ENCODE measurements at regions not wholly inside any gene's neighbourhood (a gene's known extent, or its start where the extent isn't known, plus 50 kb on each side); places are given as distances from the start of the nearest gene placed in this dataset.

DNA sequence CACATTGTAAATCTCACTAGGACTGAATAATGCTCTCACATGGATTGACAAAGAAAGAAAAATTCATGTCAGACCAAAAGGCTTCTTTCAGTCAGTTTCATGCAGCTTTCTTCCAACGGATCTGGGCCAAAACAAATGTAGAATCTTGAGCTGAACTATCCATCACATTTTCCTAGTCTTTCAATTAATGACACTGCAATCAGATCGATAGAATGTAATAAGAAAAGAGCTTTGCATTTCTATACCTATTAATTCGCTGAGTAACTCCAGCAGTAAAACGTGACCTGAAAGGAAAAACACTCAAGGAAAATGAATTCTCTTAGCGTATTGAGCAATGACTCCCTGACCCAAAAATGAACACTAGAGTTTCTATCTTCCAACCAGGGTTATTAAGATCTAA, 194.8 kb upstream of the BLID start:
- TF ChIP-seq, protein P1, sequence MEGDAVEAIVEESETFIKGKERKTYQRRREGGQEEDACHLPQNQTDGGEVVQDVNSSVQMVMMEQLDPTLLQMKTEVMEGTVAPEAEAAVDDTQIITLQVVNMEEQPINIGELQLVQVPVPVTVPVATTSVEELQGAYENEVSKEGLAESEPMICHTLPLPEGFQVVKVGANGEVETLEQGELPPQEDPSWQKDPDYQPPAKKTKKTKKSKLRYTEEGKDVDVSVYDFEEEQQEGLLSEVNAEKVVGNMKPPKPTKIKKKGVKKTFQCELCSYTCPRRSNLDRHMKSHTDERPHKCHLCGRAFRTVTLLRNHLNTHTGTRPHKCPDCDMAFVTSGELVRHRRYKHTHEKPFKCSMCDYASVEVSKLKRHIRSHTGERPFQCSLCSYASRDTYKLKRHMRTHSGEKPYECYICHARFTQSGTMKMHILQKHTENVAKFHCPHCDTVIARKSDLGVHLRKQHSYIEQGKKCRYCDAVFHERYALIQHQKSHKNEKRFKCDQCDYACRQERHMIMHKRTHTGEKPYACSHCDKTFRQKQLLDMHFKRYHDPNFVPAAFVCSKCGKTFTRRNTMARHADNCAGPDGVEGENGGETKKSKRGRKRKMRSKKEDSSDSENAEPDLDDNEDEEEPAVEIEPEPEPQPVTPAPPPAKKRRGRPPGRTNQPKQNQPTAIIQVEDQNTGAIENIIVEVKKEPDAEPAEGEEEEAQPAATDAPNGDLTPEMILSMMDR (IDR thresholded peaks at IDR 0.05) = no peak
- Mint-ChIP-seq H3K4me1 (ENCODE audit: low read depth) (no peaks in the 10 kb centered on the region), H3K27ac (ENCODE audit: unreplicated experiment) (no peak overlapping the region), H3K36me3 (ENCODE audit: low read depth) (no peaks in the 10 kb centered on the region), H3K4me3 (ENCODE audit: unreplicated experiment) (no peak overlapping the region), H3K27me3 (ENCODE audit: low read depth) (peaks cover 35% of the 10 kb centered on the region), H3K9me3 (ENCODE audit: low read depth) (no peaks in the 10 kb centered on the region)
- DNase-seq (ENCODE audit: low spot score) = no peak

GRCh38 chr11:122309262-122309925, 193.4 kb upstream of the BLID start:
- H3K9me3 Mint-ChIP-seq (ENCODE audit: low read depth) = no peaks in the 10 kb centered on the region
- TF ChIP-seq, protein P1 (IDR thresholded peaks at IDR 0.05) = no peak
- peaks cover 31% of the 10 kb centered on the region for H3K27me3 Mint-ChIP-seq (ENCODE audit: low read depth)
- DNase-seq (ENCODE audit: low spot score) = no peak
- no peaks in the 10 kb centered on the region for H3K36me3 Mint-ChIP-seq (ENCODE audit: low read depth)
- H3K27ac Mint-ChIP-seq (ENCODE audit: unreplicated experiment) = no peak overlapping the region
- H3K4me3 Mint-ChIP-seq (ENCODE audit: unreplicated experiment) = no peak overlapping the region
- no peaks in the 10 kb centered on the region for H3K4me1 Mint-ChIP-seq (ENCODE audit: low read depth)

DNA sequence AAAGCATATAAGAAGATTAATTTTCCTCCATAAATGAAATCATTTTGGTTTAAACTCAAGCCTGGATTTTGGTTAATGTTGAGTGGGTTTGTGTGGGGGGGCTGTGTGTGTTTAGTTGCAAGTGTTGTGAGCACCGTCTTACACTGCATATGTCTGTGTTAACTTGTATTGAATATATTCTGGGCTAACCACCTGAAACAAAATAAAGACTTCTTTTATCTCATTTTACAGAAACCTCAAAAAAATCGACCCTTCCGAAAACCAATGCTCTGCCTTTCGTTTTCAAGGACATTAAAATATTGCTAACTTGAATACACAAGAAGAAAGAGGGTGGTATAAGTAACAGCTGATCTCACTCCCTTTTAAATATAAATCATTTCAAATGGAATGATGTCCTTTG, 192.2 kb upstream of the BLID start:
- peaks cover 27% of the 10 kb centered on the region for H3K27me3 Mint-ChIP-seq (ENCODE audit: low read depth)

DNA sequence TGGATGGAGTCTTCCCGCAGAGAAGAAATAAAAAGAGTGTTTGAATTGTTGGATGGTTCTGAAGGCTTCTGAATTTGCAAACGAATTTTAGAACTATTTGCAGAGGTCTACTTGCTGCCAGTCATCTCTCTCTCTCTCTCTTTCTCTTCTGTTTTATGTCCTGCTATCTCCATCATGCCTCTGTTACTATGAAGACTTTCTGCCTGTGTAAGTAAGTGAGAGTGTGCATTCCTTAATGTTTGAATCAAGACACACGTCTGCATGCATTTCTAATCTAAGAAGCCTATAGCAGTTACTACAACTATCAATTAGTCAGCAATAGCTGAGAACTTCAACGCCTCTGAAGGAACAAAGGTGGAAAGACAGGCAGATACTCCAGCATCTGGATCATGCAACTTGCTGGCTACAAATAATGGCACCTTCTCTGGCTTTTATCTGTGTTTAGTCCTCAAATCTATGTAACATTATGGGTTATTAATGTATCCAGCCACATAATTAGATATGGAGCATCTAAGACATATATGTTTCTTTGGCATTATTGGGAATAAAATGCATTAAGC, 191.5 kb upstream of the BLID start:
- H3K27ac Mint-ChIP-seq (ENCODE audit: unreplicated experiment) = no peak overlapping the region
- no peaks in the 10 kb centered on the region for H3K4me1 Mint-ChIP-seq (ENCODE audit: low read depth)
- no peaks in the 10 kb centered on the region for H3K36me3 Mint-ChIP-seq (ENCODE audit: low read depth)
- H3K9me3 Mint-ChIP-seq (ENCODE audit: low read depth) = no peaks in the 10 kb centered on the region
- DNase-seq (ENCODE audit: low spot score) = no peak
- H3K27me3 Mint-ChIP-seq (ENCODE audit: low read depth) = peaks cover 24% of the 10 kb centered on the region
- TF ChIP-seq, protein P1 (IDR thresholded peaks at IDR 0.05) = no peak
- no peak overlapping the region for H3K4me3 Mint-ChIP-seq (ENCODE audit: unreplicated experiment)

More for the DNA sequence above, 192.2 kb upstream of the BLID start:
- Mint-ChIP-seq H3K4me1 (ENCODE audit: low read depth) (no peaks in the 10 kb centered on the region), H3K36me3 (ENCODE audit: low read depth) (no peaks in the 10 kb centered on the region), H3K27ac (ENCODE audit: unreplicated experiment) (no peak overlapping the region), H3K4me3 (ENCODE audit: unreplicated experiment) (no peak overlapping the region), H3K9me3 (ENCODE audit: low read depth) (no peaks in the 10 kb centered on the region)
- TF ChIP-seq, protein P1 (IDR thresholded peaks at IDR 0.05) = no peak
- no peak for DNase-seq (ENCODE audit: low spot score)

- H3K9me3 Mint-ChIP-seq (ENCODE audit: low read depth) = no peaks in the 10 kb centered on the region
- TF ChIP-seq, protein P1 (IDR thresholded peaks at IDR 0.05) = no peak
- no peaks in the 10 kb centered on the region for H3K4me1 Mint-ChIP-seq (ENCODE audit: low read depth)
- peaks cover 24% of the 10 kb centered on the region for H3K27me3 Mint-ChIP-seq (ENCODE audit: low read depth)
- no peak for DNase-seq (ENCODE audit: low spot score)
- no peak overlapping the region for H3K4me3 Mint-ChIP-seq (ENCODE audit: unreplicated experiment)
- H3K27ac Mint-ChIP-seq (ENCODE audit: unreplicated experiment) = no peak overlapping the region
- H3K36me3 Mint-ChIP-seq (ENCODE audit: low read depth) = no peaks in the 10 kb centered on the region
Observed at GRCh38 chr11:122306831-122307391, 190.9 kb upstream of the BLID start.

All from chondrocyte (in vitro differentiated cells).